GM21447 (cell line): ENCODE measurements at regions not wholly inside any gene's neighbourhood (a gene's known extent, or its start where the extent isn't known, plus 50 kb on each side); places are given as distances from the start of the nearest gene placed in this dataset.
A peak's percentile ranks its signal among the peaks of the same experiment; 100 is the strongest.
"Not testable (repeated sequence)": the region's sequence is repeated elsewhere in the genome, so short reads cannot be mapped to it uniquely, and the experiment has no call there.

Experiments
- ATAC-seq: cut with Tn5 transposase; IDR thresholded peaks from one replicate; pipeline ENCODE4 v1.9.1; 2021; ENCODE audit not compliant: unreplicated experiment

GRCh38 chr7:103244865-103245264 is 52.4 kb upstream of the PMPCB start:
- ATAC-seq, result not testable (repeated sequence)

- no peak for ATAC-seq
Measured at GRCh38 chr7:103240806-103241205, 56.4 kb upstream of the PMPCB start.

GRCh38 chr7:103235824-103236223 is 61.4 kb upstream of the PMPCB start:
- ATAC-seq, result not testable (repeated sequence)

- ATAC-seq, result not testable (repeated sequence)
Measured at GRCh38 chr7:103234877-103235276, 62.4 kb upstream of the PMPCB start.

- peak; percentile 54 for ATAC-seq
Measured at GRCh38 chr7:103227787-103228186, 69.4 kb upstream of the PMPCB start.

- not testable (repeated sequence) for ATAC-seq
Measured at GRCh38 chr7:103225798-103226197, 71.4 kb upstream of the PMPCB start.

GRCh38 chr7:103223065-103223464 is 74.2 kb upstream of the NAPEPLD start:
- ATAC-seq, result not testable (repeated sequence)

- not testable (repeated sequence) for ATAC-seq
Measured at GRCh38 chr7:103211049-103211448, 62.1 kb upstream of the NAPEPLD start.

GRCh38 chr7:103199191-103199590 is 50.3 kb upstream of the NAPEPLD start:
- not testable (repeated sequence) for ATAC-seq
